ENCODE measurements at regions not wholly inside any gene's neighbourhood (a gene's known extent, or its start where the extent isn't known, plus 50 kb on each side); places are given as distances from the start of the nearest gene placed in this dataset.
A peak's percentile ranks its signal among the peaks of the same experiment; 100 is the strongest.

GRCh38 chr4:72975488-72975784 lies 94.1 kb downstream of the COX18 start:
- peaks cover 0 to 21% (median 14%) of the 10 kb centered on the region in 4 donors for H3K4me1 ChIP-seq
- H3K27ac ChIP-seq (replicated peaks in 1 of 4), result no peak overlapping the region
- TF ChIP-seq CTCF (IDR thresholded peaks at IDR 0.05) (no peak), POLR2AphosphoS5 (IDR thresholded peaks at IDR 0.05) (no peak), POLR2A (IDR thresholded peaks at IDR 0.05; ENCODE audit: low read depth) (no peak), EP300 (IDR thresholded peaks at IDR 0.05) (no peak)
- no peak for DNase-seq (ENCODE audit: extremely low spot score)
- H3K27me3 ChIP-seq, result no peaks in the 10 kb centered on the region
- no peaks in the 10 kb centered on the region for H3K9me3 ChIP-seq
- intact Hi-C loops (cut with DNase I), result no loop called here
- no peak overlapping the region for H3K4me3 ChIP-seq
- H3K36me3 ChIP-seq, result no peaks in the 10 kb centered on the region

- 40% methylated on average over 8 of the region's 8 CpGs for WGBS
- Histone ChIP-seq H3K4me1 (peaks cover 0 to 26% (median 20%) of the 10 kb centered on the region in 4 donors), H3K4me3 (no peak overlapping the region), H3K27ac (replicated peaks in 1 of 4) (no peak overlapping the region), H3K36me3 (no peaks in the 10 kb centered on the region), H3K27me3 (no peaks in the 10 kb centered on the region), H3K9me3 (no peaks in the 10 kb centered on the region)
- DNase-seq (ENCODE audit: extremely low spot score), result no peak
- intact Hi-C loops (cut with DNase I), result no loop called here
- no peak for TF ChIP-seq POLR2A (IDR thresholded peaks at IDR 0.05; ENCODE audit: low read depth)
- no peak for TF ChIP-seq CTCF (IDR thresholded peaks at IDR 0.05)
- TF ChIP-seq POLR2AphosphoS5 (IDR thresholded peaks at IDR 0.05), result no peak
Observed at GRCh38 chr4:72974694-72975487, 94.6 kb downstream of the COX18 start.

GRCh38 chr4:72971572-72971971 lies 97.9 kb downstream of the COX18 start:
- Histone ChIP-seq H3K27me3 (no peaks in the 10 kb centered on the region), H3K27ac (replicated peaks in 1 of 4) (no peak overlapping the region), H3K4me1 (peaks cover 0 to 39% (median 32%) of the 10 kb centered on the region in 4 donors), H3K36me3 (no peaks in the 10 kb centered on the region), H3K9me3 (no peaks in the 10 kb centered on the region), H3K4me3 (no peak overlapping the region)
- 83% methylated on average over 3 of the region's 3 CpGs for WGBS
- no peak for DNase-seq (ENCODE audit: extremely low spot score)
- intact Hi-C loops (cut with DNase I), result no loop called here
- TF ChIP-seq EP300 (IDR thresholded peaks at IDR 0.05), result no peak
- no peak for TF ChIP-seq CTCF (IDR thresholded peaks at IDR 0.05)
- no peak for TF ChIP-seq POLR2AphosphoS5 (IDR thresholded peaks at IDR 0.05)
- no peak for TF ChIP-seq POLR2A (IDR thresholded peaks at IDR 0.05; ENCODE audit: low read depth)

GRCh38 chr4:72970756-72971155 lies 98.8 kb downstream of the COX18 start:
- no peaks in the 10 kb centered on the region for H3K9me3 ChIP-seq
- H3K36me3 ChIP-seq, result no peaks in the 10 kb centered on the region
- no peak overlapping the region for H3K27ac ChIP-seq (replicated peaks in 1 of 4)
- DNase-seq (ENCODE audit: extremely low spot score), result no peak
- no peak overlapping the region for H3K4me3 ChIP-seq
- peaks cover 0 to 38% (median 32%) of the 10 kb centered on the region in 4 donors for H3K4me1 ChIP-seq
- H3K27me3 ChIP-seq, result no peaks in the 10 kb centered on the region
- 89% methylated on average over 2 of the region's 2 CpGs for whole genome bisulfite sequencing
- intact Hi-C loops (cut with DNase I), result no loop called here
- TF ChIP-seq POLR2A (IDR thresholded peaks at IDR 0.05; ENCODE audit: low read depth) (no peak), CTCF (IDR thresholded peaks at IDR 0.05) (no peak), EP300 (IDR thresholded peaks at IDR 0.05) (no peak), POLR2AphosphoS5 (IDR thresholded peaks at IDR 0.05) (no peak)

GRCh38 chr4:72969976-72970375 lies 99.5 kb downstream of the COX18 start:
- Histone ChIP-seq H3K9me3 (no peaks in the 10 kb centered on the region), H3K4me1 (peaks cover 0 to 31% (median 27%) of the 10 kb centered on the region in 4 donors), H3K27me3 (no peaks in the 10 kb centered on the region), H3K36me3 (no peaks in the 10 kb centered on the region), H3K4me3 (no peak overlapping the region), H3K27ac (replicated peaks in 1 of 4) (peak overlapping the region; percentile 25 to 44 (median 38))
- no peak for TF ChIP-seq EP300 (IDR thresholded peaks at IDR 0.05)
- no peak for TF ChIP-seq POLR2A (IDR thresholded peaks at IDR 0.05; ENCODE audit: low read depth)
- peak in 1 of 2 donors; percentile 10 for TF ChIP-seq POLR2AphosphoS5 (IDR thresholded peaks at IDR 0.05)
- DNase-seq (ENCODE audit: extremely low spot score), result peak; percentile 80
- intact Hi-C loops (cut with DNase I), result no loop called here
- 42% methylated on average over 1 of the region's 1 CpG for WGBS

Measured in esophagus muscularis mucosa (tissue), 4 donors.